Neural progenitor cell (in vitro differentiated cells): ENCODE measurements at regions not wholly inside any gene's neighbourhood (a gene's known extent, or its start where the extent isn't known, plus 50 kb on each side); places are given as distances from the start of the nearest gene placed in this dataset.

ENCODE experiments used
- CTCF ChIP-seq: fragments of 200-600 bp; sonication (generic); IDR thresholded peaks from 2 replicates; pipeline ENCODE4 v1.5.1; 2017; ENCODE audit warnings: antibody characterized with exemption, mild to moderate bottlenecking
- EZH2 ChIP-seq: fragments of 200-600 bp; sonication (generic); IDR thresholded peaks from 2 replicates; pipeline ENCODE4 v1.6.1; 2017; ENCODE audit warnings: antibody characterized with exemption, mild to moderate bottlenecking, moderate library complexity

- no peak for TF ChIP-seq CTCF
- no peak for TF ChIP-seq EZH2
Observed at GRCh38 chr14:95619785-95620417, 66.3 kb upstream of the TCL1B start.
